SU-DHL-6 (cell line): ENCODE measurements at regions not wholly inside any gene's neighbourhood (a gene's known extent, or its start where the extent isn't known, plus 50 kb on each side); places are given as distances from the start of the nearest gene placed in this dataset.

Experiments used
- CTCF ChIP-seq: fragments of 200-600 bp; sonication (generic); IDR thresholded peaks from one replicate; pipeline ENCODE4 v1.5.1; 2017; ENCODE audit warnings: antibody characterized with exemption, mild to moderate bottlenecking, low read length, moderate library complexity; ENCODE audit not compliant: insufficient read depth, poor library complexity, severe bottlenecking
- EZH2phosphoT487 ChIP-seq: fragments of 200-600 bp; sonication (generic), shearing (Covaris generic); conservative IDR thresholded peaks from 2 replicates; pipeline ENCODE4 v1.6.1; 2018; ENCODE audit warnings: mild to moderate bottlenecking, antibody characterized with exemption, low read length, moderate library complexity, mixed read lengths

GRCh38 chr20:11776687-11777086 is 141.0 kb upstream of the BTBD3 start:
- TF ChIP-seq CTCF: no peak
- no peak for TF ChIP-seq EZH2phosphoT487
